ENCODE measurements at regions not wholly inside any gene's neighbourhood (a gene's known extent, or its start where the extent isn't known, plus 50 kb on each side); places are given as distances from the start of the nearest gene placed in this dataset.

- H3K27me3 Mint-ChIP-seq (ENCODE audit: insufficient read depth), result no peaks in the 10 kb centered on the region; the same call in 1 of the 2 replicates
- H3K9me3 Mint-ChIP-seq, result no peaks in the 10 kb centered on the region
- H3K4me1 Mint-ChIP-seq (ENCODE audit: low read depth), result peaks cover 8% of the 10 kb centered on the region; the same call in 1 of the 2 replicates
- no peak overlapping the region for H3K4me3 Mint-ChIP-seq
- TF ChIP-seq, protein P1, sequence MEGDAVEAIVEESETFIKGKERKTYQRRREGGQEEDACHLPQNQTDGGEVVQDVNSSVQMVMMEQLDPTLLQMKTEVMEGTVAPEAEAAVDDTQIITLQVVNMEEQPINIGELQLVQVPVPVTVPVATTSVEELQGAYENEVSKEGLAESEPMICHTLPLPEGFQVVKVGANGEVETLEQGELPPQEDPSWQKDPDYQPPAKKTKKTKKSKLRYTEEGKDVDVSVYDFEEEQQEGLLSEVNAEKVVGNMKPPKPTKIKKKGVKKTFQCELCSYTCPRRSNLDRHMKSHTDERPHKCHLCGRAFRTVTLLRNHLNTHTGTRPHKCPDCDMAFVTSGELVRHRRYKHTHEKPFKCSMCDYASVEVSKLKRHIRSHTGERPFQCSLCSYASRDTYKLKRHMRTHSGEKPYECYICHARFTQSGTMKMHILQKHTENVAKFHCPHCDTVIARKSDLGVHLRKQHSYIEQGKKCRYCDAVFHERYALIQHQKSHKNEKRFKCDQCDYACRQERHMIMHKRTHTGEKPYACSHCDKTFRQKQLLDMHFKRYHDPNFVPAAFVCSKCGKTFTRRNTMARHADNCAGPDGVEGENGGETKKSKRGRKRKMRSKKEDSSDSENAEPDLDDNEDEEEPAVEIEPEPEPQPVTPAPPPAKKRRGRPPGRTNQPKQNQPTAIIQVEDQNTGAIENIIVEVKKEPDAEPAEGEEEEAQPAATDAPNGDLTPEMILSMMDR (IDR thresholded peaks at IDR 0.05), result no peak
- no peaks in the 10 kb centered on the region for H3K36me3 Mint-ChIP-seq (ENCODE audit: low read depth)
- no peak for DNase-seq
- no peak overlapping the region for H3K27ac Mint-ChIP-seq
Observed at GRCh38 chr5:115064380-115064779, 105.3 kb downstream of the TRIM36 start.

DNA sequence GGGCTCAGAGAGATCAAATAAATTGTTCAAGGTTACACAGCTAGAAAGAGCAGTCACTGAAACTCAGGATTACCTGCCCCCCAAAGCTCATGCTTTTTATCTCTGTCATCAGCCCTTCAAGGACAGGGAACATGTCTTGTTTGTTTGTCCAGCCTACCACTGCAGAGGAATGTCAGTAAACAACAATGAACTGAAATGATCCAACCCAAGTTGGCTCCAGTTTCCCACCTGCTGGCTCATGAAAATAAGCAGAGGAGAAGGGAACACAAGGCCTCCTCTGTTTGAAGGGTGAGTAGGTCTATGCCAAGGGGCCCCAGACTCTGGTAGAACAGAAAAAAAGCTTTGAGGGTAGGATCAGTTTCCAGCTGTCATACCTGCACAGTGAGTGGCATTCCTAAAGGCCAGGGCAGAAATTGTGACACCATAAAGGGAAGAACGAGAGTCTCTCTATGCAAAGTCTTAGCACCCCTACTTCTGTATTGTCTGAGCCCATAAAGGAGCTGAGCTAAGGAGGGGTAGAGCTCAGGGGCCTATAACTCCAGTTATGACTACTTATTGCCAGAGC, 115.2 kb downstream of the TRIM36 start:
- no peaks in the 10 kb centered on the region for H3K9me3 Mint-ChIP-seq
- H3K4me3 Mint-ChIP-seq, result no peak overlapping the region
- H3K36me3 Mint-ChIP-seq (ENCODE audit: low read depth), result no peaks in the 10 kb centered on the region
- no peak overlapping the region for H3K27ac Mint-ChIP-seq
- TF ChIP-seq, protein P1 (IDR thresholded peaks at IDR 0.05), result no peak
- H3K27me3 Mint-ChIP-seq (ENCODE audit: insufficient read depth), result peaks cover 1% of the 10 kb centered on the region; the same call in 1 of the 2 replicates
- H3K4me1 Mint-ChIP-seq (ENCODE audit: low read depth), result no peaks in the 10 kb centered on the region
- DNase-seq, result no peak

- Mint-ChIP-seq H3K4me1 (ENCODE audit: low read depth) (no peaks in the 10 kb centered on the region), H3K4me3 (no peak overlapping the region), H3K27ac (no peak overlapping the region), H3K36me3 (ENCODE audit: low read depth) (no peaks in the 10 kb centered on the region), H3K27me3 (ENCODE audit: insufficient read depth) (peaks cover 1% of the 10 kb centered on the region; the same call in 1 of the 2 replicates), H3K9me3 (peaks cover 4% of the 10 kb centered on the region; the same call in 1 of the 2 replicates)
- TF ChIP-seq, protein P1 (IDR thresholded peaks at IDR 0.05), result no peak
- DNase-seq, result no peak
Observed at GRCh38 chr5:115052948-115053347, 116.8 kb downstream of the TRIM36 start.

GRCh38 chr5:115050866-115051265, 118.8 kb downstream of the TRIM36 start:
- H3K4me1 Mint-ChIP-seq (ENCODE audit: low read depth), result no peaks in the 10 kb centered on the region
- H3K27me3 Mint-ChIP-seq (ENCODE audit: insufficient read depth), result peaks cover 1% of the 10 kb centered on the region; the same call in 1 of the 2 replicates
- TF ChIP-seq, protein P1 (IDR thresholded peaks at IDR 0.05), result no peak
- H3K9me3 Mint-ChIP-seq, result peaks cover 4% of the 10 kb centered on the region; the same call in 1 of the 2 replicates
- H3K4me3 Mint-ChIP-seq, result no peak overlapping the region
- no peaks in the 10 kb centered on the region for H3K36me3 Mint-ChIP-seq (ENCODE audit: low read depth)
- DNase-seq, result no peak
- no peak overlapping the region for H3K27ac Mint-ChIP-seq

DNA sequence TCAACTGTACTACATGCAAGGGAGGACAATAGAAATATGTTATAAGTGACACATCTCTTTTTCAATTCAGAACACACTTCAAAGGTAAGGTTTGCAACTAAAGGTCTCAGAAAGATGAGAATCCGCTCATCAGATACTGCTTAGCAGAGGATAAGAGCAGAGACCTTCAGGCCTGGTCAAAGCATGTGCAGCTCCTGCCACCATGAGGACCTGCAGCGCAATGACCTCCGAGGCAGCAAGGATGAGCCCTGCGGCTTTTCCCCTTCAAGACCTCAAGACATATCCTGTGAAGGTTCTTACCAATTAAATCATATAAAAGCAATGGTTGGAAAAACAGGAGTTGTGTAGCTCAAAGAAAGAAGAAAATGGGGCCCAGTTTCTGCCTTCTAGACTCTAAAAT, 135.8 kb downstream of the TRIM36 start:
- Mint-ChIP-seq H3K27me3 (ENCODE audit: insufficient read depth) (peaks cover 2% of the 10 kb centered on the region; the same call in 1 of the 2 replicates), H3K4me3 (no peak overlapping the region), H3K4me1 (ENCODE audit: low read depth) (no peaks in the 10 kb centered on the region), H3K36me3 (ENCODE audit: low read depth) (no peaks in the 10 kb centered on the region), H3K9me3 (peaks cover 10% of the 10 kb centered on the region), H3K27ac (no peak overlapping the region)
- DNase-seq, result peak; percentile 2
- TF ChIP-seq, protein P1 (IDR thresholded peaks at IDR 0.05), result peak; percentile 36
